SK-N-MC (cell line): ENCODE measurements at regions not wholly inside any gene's neighbourhood (a gene's known extent, or its start where the extent isn't known, plus 50 kb on each side); places are given as distances from the start of the nearest gene placed in this dataset.

Source experiments
- DNase-seq: peaks from one replicate; pipeline ENCODE4 v3.0.0-alpha.2; 2011; ENCODE audit warnings: low read depth, low spot score
- H3K27ac ChIP-seq: fragments of 200-600 bp; sonication (generic); 2 replicates; pipeline ENCODE4 v1.5.1; 2016; ENCODE audit warnings: mixed run types
- H3K36me3 ChIP-seq: fragments of 200-600 bp; sonication (generic); 2 replicates; pipeline ENCODE4 v1.6.1; 2017; ENCODE audit warnings: antibody characterized with exemption, low read length, mixed read lengths; ENCODE audit not compliant: insufficient read depth
- H3K4me3 ChIP-seq: fragments of 200-600 bp; sonication (generic); 2 replicates; pipeline ENCODE4 v1.5.1; 2016
- H3K9ac ChIP-seq: fragments of 200-600 bp; sonication (generic); 2 replicates; pipeline ENCODE4 v1.8.0; 2017; ENCODE audit warnings: mixed run types, mixed read lengths; ENCODE audit not compliant: insufficient read length
- H3K9me3 ChIP-seq: fragments of 200-600 bp; sonication (generic); 2 replicates; pipeline ENCODE4 v1.6.1; 2017; ENCODE audit warnings: low read depth, mild to moderate bottlenecking, antibody characterized with exemption, low read length, moderate library complexity, mixed read lengths
- EZH2 ChIP-seq: fragments of 200-600 bp; sonication (generic); IDR thresholded peaks from one replicate; pipeline ENCODE4 v1.6.1; 2017; ENCODE audit warnings: antibody characterized with exemption
- FOXP2 ChIP-seq: optimal IDR thresholded peaks from 2 replicates; pipeline ENCODE3; 2011; ENCODE audit warnings: mild to moderate bottlenecking, moderate library complexity; ENCODE audit not compliant: insufficient read depth; ENCODE audit errors: extremely low read length, control extremely low read depth
- POLR2AphosphoS5 ChIP-seq: IDR thresholded peaks from 2 replicates; pipeline ENCODE4 v1.6.1; 2012; ENCODE audit warnings: mild to moderate bottlenecking, low read depth, low read length, borderline replicate concordance

DNA sequence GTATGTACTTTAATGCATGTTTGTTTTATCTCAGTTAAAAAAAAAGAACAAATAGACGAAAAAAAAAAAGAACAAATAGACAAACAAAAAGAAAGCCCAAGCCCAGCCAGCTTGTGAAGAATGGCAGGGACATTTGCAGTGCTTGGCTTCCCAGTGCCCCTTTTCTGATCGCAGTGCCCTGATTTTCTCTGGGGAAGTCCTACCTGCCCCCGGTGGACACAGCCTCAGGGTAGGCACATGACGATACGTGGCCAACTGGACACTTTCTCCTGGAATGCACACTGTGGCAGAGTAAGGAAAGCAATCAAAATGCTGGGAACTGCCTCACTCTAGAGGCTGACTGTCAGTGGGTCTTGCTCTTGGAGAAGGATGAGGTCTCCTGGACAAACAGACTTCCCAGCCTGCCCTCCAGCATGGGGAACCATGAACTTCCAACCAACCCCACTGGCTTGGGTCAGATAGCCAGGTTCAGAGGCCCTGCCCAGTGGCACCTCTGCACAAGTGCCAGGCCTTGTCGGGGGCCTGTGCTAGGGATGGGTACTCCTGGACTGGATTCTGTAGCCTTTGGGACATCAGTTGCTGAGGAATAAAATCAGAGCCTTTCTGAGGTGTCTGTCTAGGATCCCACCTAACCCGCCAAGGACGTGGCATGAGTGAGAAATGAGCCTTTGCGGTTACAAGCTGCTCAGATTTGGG is 76.7 kb downstream of the INHBB start:
- Histone ChIP-seq H3K4me3 (no peak overlapping the region), H3K9me3 (no peaks in the 10 kb centered on the region), H3K36me3 (no peaks in the 10 kb centered on the region), H3K27ac (no peak overlapping the region), H3K9ac (no peak overlapping the region)
- no peak for DNase-seq
- no peak for TF ChIP-seq EZH2
- no peak for TF ChIP-seq FOXP2
- TF ChIP-seq POLR2AphosphoS5, result no peak

DNA sequence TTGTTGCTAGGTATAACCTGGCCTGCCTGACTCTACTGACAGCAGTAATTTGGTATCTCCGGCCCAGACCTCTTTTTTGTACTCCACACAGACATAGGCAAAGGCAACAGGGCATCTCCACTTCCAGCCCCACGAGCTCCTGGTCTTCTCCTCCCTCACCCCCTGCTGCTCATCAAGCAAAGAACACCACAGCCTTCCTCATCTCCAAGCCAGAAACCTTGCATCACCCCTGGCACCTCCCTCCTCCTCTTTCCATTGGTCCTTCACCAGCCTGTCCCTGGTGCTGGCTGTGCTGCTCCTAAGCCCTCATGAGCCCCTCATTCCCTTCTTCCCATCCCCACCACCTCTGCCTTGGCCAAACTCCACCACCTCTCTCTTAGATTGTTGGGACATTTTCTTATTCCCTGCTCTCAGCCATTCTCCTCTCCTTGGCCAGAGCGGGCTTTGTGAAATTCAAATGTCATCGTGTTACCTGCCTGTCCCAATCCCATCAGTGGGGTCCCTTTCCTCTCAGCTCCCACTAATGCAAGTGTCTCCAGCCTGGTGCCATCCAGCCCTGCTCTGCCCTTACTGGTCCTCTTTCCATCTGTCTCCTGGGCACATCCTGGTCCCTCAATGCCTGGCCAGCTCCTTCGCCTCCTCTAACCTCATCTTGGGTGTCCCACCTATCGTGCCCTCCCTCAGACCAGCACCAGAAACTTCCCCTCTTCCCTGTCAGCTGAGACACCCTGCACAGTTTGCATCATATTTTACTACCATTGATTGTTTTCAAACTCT is 77.4 kb downstream of the INHBB start:
- no peak overlapping the region for H3K9ac ChIP-seq
- TF ChIP-seq EZH2, result no peak
- TF ChIP-seq POLR2AphosphoS5, result no peak
- no peak for TF ChIP-seq FOXP2
- H3K9me3 ChIP-seq, result no peaks in the 10 kb centered on the region
- no peak overlapping the region for H3K27ac ChIP-seq
- no peak overlapping the region for H3K4me3 ChIP-seq
- H3K36me3 ChIP-seq, result no peaks in the 10 kb centered on the region
- no peak for DNase-seq

DNA sequence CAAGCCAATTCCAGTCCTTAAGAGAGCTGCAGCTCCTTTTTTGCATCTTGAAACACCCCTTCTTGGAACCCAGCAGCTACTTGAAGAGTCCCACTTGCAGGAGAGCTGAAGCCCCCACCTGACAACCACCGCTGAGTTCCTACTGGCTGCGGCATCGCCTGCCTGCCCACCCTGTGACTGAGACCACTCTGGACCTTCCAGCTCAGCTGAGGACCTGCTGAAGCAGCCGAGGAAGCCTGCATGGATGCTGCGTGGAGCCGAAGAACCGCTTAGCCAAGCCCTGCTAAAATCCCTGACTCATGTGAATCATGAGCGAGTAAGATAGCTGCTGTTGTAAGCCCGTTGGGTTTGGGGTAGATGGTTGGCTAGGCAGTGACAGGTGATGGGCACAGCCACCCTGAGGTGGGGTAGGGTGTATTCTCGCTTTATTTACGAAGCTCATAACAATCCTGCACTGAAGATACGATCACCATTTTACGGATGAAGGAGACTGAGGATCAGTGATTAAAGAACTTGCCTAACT is 78.4 kb downstream of the INHBB start:
- Histone ChIP-seq H3K9me3 (no peaks in the 10 kb centered on the region), H3K9ac (no peak overlapping the region), H3K36me3 (no peaks in the 10 kb centered on the region), H3K27ac (no peak overlapping the region), H3K4me3 (no peak overlapping the region)
- no peak for DNase-seq
- TF ChIP-seq POLR2AphosphoS5 (no peak), FOXP2 (no peak), EZH2 (no peak)

DNA sequence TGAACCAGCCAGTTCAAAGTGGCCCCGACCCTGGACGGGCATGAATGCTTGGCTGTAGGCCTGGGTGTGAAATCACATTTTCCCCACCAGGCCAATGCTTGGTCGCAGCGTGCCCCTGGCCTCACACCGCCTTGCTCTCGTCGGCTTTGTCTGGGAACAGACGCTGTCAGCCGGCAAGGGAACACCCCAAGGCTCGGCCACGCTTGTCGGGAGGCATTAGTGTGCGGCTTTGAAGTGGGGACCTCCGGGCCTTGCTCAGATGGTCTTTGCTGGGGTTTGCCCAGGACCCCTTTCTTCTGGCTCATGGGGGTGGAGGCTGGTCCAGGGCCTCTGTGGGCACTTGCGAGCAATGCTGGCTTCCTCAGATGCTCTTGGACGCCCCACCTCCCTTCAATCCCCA is 79.1 kb downstream of the INHBB start:
- H3K27ac ChIP-seq, result no peak overlapping the region
- DNase-seq, result no peak
- H3K9me3 ChIP-seq, result no peaks in the 10 kb centered on the region
- H3K36me3 ChIP-seq, result no peaks in the 10 kb centered on the region
- no peak overlapping the region for H3K9ac ChIP-seq
- no peak overlapping the region for H3K4me3 ChIP-seq
- no peak for TF ChIP-seq EZH2
- no peak for TF ChIP-seq FOXP2
- no peak for TF ChIP-seq POLR2AphosphoS5

DNA sequence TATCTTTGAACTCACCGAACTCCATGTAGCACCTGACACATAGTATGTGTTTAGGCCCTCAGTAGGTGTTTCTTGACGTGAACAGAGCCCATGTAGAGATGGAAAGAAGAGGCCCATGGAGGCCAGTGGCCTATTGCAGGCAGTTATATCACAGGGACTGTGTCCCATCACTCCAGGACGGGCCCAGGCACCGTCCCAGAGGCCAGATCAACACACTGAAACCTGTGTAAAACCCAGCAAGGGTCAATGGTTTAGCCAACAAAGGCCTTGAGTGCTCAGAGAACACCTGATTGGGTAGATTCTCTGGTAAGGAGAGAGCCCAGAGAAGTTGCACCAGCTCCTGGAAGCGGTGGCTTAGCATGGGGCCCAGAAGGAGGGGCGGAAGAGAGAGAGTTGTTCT is 82.8 kb downstream of the INHBB start:
- TF ChIP-seq FOXP2 (no peak), POLR2AphosphoS5 (no peak), EZH2 (no peak)
- no peaks in the 10 kb centered on the region for H3K9me3 ChIP-seq
- no peak for DNase-seq
- no peak overlapping the region for H3K9ac ChIP-seq
- no peak overlapping the region for H3K4me3 ChIP-seq
- no peak overlapping the region for H3K27ac ChIP-seq
- H3K36me3 ChIP-seq, result no peaks in the 10 kb centered on the region

DNA sequence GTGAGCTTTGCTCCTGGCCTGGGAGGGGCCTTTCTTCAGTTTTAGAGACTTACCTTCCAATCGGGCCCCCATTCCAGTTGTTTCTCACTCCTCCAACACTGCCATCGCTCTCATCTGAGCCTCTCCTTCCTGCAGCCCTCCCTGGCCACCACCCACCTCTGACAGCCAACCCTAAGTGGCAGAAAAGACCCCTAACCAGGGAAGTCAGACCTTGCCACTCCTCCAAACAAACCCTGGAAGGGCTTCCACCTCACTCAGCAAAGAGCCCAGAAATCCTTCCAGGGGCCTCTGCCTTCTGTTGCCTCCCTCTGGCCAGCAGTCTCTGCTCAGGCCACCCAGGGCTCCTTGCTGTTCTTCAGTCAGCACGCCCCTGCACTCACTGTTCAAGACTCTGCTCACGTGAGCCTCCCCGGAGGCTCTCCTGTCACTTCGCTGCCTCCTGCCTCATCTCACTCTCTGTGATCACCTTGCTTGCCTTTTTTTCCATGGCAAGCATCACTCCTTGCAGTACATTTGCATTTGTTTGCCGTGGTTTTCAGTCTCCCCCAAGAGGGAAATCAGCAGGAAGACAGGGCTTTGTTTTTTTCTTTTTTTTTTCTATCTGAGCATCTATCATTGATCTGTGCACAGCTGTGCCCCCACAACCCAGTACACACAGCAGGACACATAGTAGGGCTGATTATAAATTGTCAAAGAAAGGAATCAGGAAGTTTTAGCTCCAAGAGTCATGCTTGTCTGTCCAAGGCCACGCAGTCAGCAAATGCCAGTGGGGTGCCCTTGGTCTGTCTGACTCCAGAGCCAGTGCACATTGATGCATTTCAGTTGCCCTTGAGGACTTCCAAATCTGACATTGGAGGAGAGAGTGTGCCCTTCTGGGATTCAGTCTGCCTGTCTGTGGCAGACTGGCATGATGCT is 83.9 kb downstream of the INHBB start:
- Histone ChIP-seq H3K4me3 (no peak overlapping the region), H3K27ac (no peak overlapping the region), H3K9ac (no peak overlapping the region), H3K36me3 (no peaks in the 10 kb centered on the region), H3K9me3 (no peaks in the 10 kb centered on the region)
- TF ChIP-seq FOXP2 (no peak), EZH2 (no peak), POLR2AphosphoS5 (no peak)
- no peak for DNase-seq

DNA sequence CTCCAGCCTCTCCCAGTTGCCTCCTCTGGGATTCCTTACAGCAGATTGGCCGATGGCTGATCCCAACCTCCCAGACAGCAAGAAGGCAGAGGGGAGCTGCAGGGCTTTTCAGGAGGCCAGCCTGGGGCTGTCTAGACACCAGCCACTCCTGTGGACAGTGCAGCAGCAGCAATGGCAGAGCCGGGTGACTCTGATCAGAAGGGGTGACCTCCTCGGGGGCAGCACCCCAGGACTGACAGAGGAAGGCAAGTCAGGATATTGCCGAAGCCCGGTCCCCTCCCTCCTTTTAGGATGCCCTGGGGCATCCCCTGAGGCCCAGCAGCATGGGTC is 84.5 kb downstream of the INHBB start:
- no peaks in the 10 kb centered on the region for H3K36me3 ChIP-seq

DNA sequence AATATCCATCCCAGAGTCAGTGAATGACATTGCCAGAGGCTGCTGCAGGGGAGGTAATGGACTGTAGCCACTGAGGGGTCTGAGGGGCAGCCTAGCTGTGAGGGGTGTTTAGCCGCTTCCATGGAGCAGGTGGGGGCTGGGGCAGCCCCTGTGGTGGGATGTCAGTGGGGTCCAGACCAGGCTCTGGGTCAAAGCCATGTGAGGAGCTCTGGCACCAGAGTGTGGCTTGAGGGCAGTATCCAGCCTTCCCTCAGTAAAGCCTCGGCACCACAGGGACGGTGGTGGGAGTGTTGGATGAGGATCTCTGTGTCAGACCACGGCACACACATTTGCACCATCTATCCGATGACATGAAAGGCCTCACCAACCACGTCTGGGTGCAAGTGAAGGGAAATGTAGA is 85.0 kb downstream of the INHBB start:
- DNase-seq, result no peak
- Histone ChIP-seq H3K9me3 (no peaks in the 10 kb centered on the region), H3K27ac (no peak overlapping the region), H3K4me3 (no peak overlapping the region), H3K9ac (no peak overlapping the region), H3K36me3 (no peaks in the 10 kb centered on the region)
- TF ChIP-seq EZH2, result no peak
- no peak for TF ChIP-seq FOXP2
- TF ChIP-seq POLR2AphosphoS5, result no peak

More for the DNA sequence above, 84.5 kb downstream of the INHBB start:
- TF ChIP-seq POLR2AphosphoS5 (no peak), EZH2 (no peak), FOXP2 (no peak)
- Histone ChIP-seq H3K9me3 (no peaks in the 10 kb centered on the region), H3K9ac (no peak overlapping the region), H3K4me3 (no peak overlapping the region), H3K27ac (no peak overlapping the region)
- no peak for DNase-seq
